SK-N-SH (cell line): ENCODE measurements at regions not wholly inside any gene's neighbourhood (a gene's known extent, or its start where the extent isn't known, plus 50 kb on each side); places are given as distances from the start of the nearest gene placed in this dataset.
A peak's percentile ranks its signal among the peaks of the same experiment; 100 is the strongest.

Experiments
- CTCF ChIA-PET: fragments of 300-600, 350-600 bp; formaldehyde crosslinking; extraction: SDS; loops from one replicate; lab custom pipeline; 2021; lab: Yijun Ruan, JAX
- POLR2A ChIA-PET: fragments of 350-600 bp; sonication (Branson Sonifier 250); formaldehyde crosslinking; extraction: SDS; loops from one replicate; lab custom pipeline; 2020; ENCODE audit warnings: antibody characterized with exemption, inconsistent platforms; lab: Yijun Ruan, JAX
- DNase-seq: peaks from one replicate; pipeline ENCODE4 v3.0.0; 2012
- H2AFZ ChIP-seq: fragments of 200-600 bp; sonication (generic); 2 replicates; pipeline ENCODE4 v1.8.1; 2016; ENCODE audit warnings: antibody characterized with exemption, mild to moderate bottlenecking, low read depth
- H3F3A ChIP-seq: fragments of 200-600 bp; sonication (generic); replicated peaks from 2 replicates; pipeline ENCODE3; 2016; ENCODE audit warnings: antibody characterized with exemption, mild to moderate bottlenecking; ENCODE audit not compliant: insufficient read depth
- H3K27ac ChIP-seq, 2 experiments: fragments of 200-500 bp in 1 of 2; fragments of 200-600 bp in 1 of 2; sonication (Bioruptor generic) in 1 of 2; sonication (generic), shearing (Covaris generic) in 1 of 2; 2 replicates each; pipeline versions ENCODE4 v1.5.1 to v1.6.1; 2014 to 2016; ENCODE audit warnings: low read depth in 2 of 2, inconsistent platforms in 1 of 2, low read length in 1 of 2, mild to moderate bottlenecking in 1 of 2, mixed read lengths in 1 of 2
- H3K27me3 ChIP-seq: fragments of 200-600 bp; sonication (generic), shearing (Covaris generic); 2 replicates; pipeline ENCODE4 v1.6.1; 2016; ENCODE audit warnings: mixed run types; ENCODE audit not compliant: insufficient read depth
- H3K36me3 ChIP-seq, 2 experiments: fragments of 200-500 bp in 1 of 2; fragments of 200-600 bp in 1 of 2; sonication (Bioruptor generic) in 1 of 2; sonication (generic) in 1 of 2; replicated peaks in 1 of 2; 2 replicates each; pipeline versions ENCODE3 to v1.5.1; 2014 to 2016; ENCODE audit warnings: low read length in 1 of 2, mild to moderate bottlenecking in 1 of 2; ENCODE audit not compliant: insufficient read depth in 2 of 2, control insufficient read depth in 1 of 2
- H3K4me1 ChIP-seq, 2 experiments: fragments of 200-500 bp in 1 of 2; fragments of 200-600 bp in 1 of 2; sonication (Bioruptor generic) in 1 of 2; sonication (generic), shearing (Covaris generic) in 1 of 2; 2 replicates each; pipeline versions ENCODE4 v1.5.1 to v1.6.1; 2014 to 2016; ENCODE audit warnings: low read depth in 1 of 2, low read length in 1 of 2, mixed run types in 1 of 2; ENCODE audit not compliant: insufficient read depth in 2 of 2, control insufficient read depth in 1 of 2
- H3K4me2 ChIP-seq: fragments of 200-600 bp; sonication (generic), shearing (Covaris generic); 2 replicates; pipeline ENCODE4 v1.6.1; 2017; ENCODE audit warnings: mixed run types
- H3K4me3 ChIP-seq, 2 experiments: fragments of 200-500 bp in 1 of 2; fragments of 200-600 bp in 1 of 2; sonication (Bioruptor generic) in 1 of 2; sonication (generic), shearing (Covaris generic) in 1 of 2; 2 replicates each; pipeline versions ENCODE4 v1.5.1 to v1.8.1; 2014 to 2016; ENCODE audit warnings: low read depth in 2 of 2, inconsistent platforms in 1 of 2, low read length in 1 of 2, mild to moderate bottlenecking in 1 of 2, mixed read lengths in 1 of 2, moderate library complexity in 1 of 2
- H3K79me2 ChIP-seq: fragments of 200-600 bp; sonication (generic); 2 replicates; pipeline ENCODE4 v1.8.1; 2017; ENCODE audit warnings: mild to moderate bottlenecking; ENCODE audit not compliant: insufficient read depth
- H3K9ac ChIP-seq: fragments of 200-600 bp; sonication (generic); 2 replicates; pipeline ENCODE4 v1.6.1; 2017; ENCODE audit warnings: mixed run types
- H3K9me2 ChIP-seq: fragments of 200-600 bp; sonication (generic); 2 replicates; pipeline ENCODE4 v1.6.1; 2017; ENCODE audit warnings: mixed run types
- H3K9me3 ChIP-seq: fragments of 200-600 bp; sonication (generic); 2 replicates; pipeline ENCODE4 v1.6.1; 2017; ENCODE audit warnings: mixed run types, mild to moderate bottlenecking, moderate library complexity
- H4K20me1 ChIP-seq: fragments of 200-600 bp; sonication (generic); 2 replicates; pipeline ENCODE4 v1.6.1; 2017; ENCODE audit warnings: mild to moderate bottlenecking, mixed run types; ENCODE audit not compliant: insufficient read depth
- EZH2phosphoT487 ChIP-seq: fragments of 200-600 bp; sonication (generic); IDR thresholded peaks from 2 replicates; pipeline ENCODE4 v1.6.1; 2017; ENCODE audit warnings: low read depth, mixed run types, mild to moderate bottlenecking, antibody characterized with exemption, moderate library complexity, borderline replicate concordance
- FOXM1 ChIP-seq: IDR thresholded peaks from 2 replicates; pipeline ENCODE4 v1.4.0; 2012; ENCODE audit warnings: low read depth, mild to moderate bottlenecking
- GATA2 ChIP-seq: sonication (generic); formaldehyde crosslinking; IDR thresholded peaks from 2 replicates; pipeline ENCODE4 v1.5.0; 2020; ENCODE audit warnings: mild to moderate bottlenecking, missing genetic modification reagents
- JUND ChIP-seq: IDR thresholded peaks from 2 replicates; pipeline ENCODE4 v1.4.0; 2012
- NFIC ChIP-seq: IDR thresholded peaks from 2 replicates; pipeline ENCODE4 v1.4.0; 2012; ENCODE audit warnings: borderline replicate concordance
- WGBS: methylation state at CpG from one replicate; pipeline ENCODE4 v1.1.6; 2017; ENCODE audit warnings: low lambda C conversion rate; 5-methylcytosine and 5-hydroxymethylcytosine counted together
- TF ChIP-seq, protein P1 (sequence below): IDR thresholded peaks from 2 replicates; pipeline ENCODE4 v1.6.1; 2012; ENCODE audit warnings: mild to moderate bottlenecking, low read depth, low read length, moderate library complexity
- TF ChIP-seq, protein P2 (sequence below): IDR thresholded peaks from 2 replicates; pipeline ENCODE4 v1.4.0; 2012; ENCODE audit warnings: low read depth

DNA sequence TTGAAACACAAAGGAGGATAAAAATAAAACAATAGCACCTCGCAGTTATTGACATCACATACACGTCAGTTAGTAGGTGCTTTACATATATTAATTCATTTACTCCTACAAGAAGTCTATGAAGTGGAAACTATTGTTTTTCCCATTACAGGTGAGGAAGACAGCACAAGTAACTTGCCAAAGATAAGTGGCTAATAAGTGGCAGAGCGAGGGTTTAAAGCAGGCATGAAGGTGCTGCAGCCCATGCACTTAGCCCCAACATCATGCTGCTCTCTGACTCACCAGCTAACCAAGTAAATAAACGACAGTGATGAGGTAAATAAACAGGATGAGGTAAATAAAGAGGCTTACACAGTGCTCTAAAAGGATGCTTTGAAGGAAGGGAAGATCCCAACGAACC lies 498.6 kb upstream of the ZEB2 start:
- no peak overlapping the region for H3K4me3 ChIP-seq
- H3F3A ChIP-seq, result peaks cover 18% of the 10 kb centered on the region
- CTCF ChIA-PET, result no interaction called here
- no peaks in the 10 kb centered on the region for H3K27me3 ChIP-seq
- TF ChIP-seq GATA2, result no peak
- no peaks in the 10 kb centered on the region for H3K36me3 ChIP-seq
- H3K9ac ChIP-seq, result no peak overlapping the region
- no peaks in the 10 kb centered on the region for H4K20me1 ChIP-seq
- H3K79me2 ChIP-seq, result no peaks in the 10 kb centered on the region
- no peak overlapping the region for H3K4me2 ChIP-seq
- no peak overlapping the region for H3K27ac ChIP-seq
- H2AFZ ChIP-seq, result no peak overlapping the region
- DNase-seq, result no peak
- H3K9me2 ChIP-seq, result no peaks in the 10 kb centered on the region
- no peaks in the 10 kb centered on the region for H3K9me3 ChIP-seq
- H3K4me1 ChIP-seq, result peaks cover 0 to 17% of the 10 kb centered on the region in 2 experiments; a peak in 3 of 4 replicates
- 66% methylated on average over 5 of the region's 5 CpGs for WGBS
- POLR2A ChIA-PET, result no interaction called here

DNA sequence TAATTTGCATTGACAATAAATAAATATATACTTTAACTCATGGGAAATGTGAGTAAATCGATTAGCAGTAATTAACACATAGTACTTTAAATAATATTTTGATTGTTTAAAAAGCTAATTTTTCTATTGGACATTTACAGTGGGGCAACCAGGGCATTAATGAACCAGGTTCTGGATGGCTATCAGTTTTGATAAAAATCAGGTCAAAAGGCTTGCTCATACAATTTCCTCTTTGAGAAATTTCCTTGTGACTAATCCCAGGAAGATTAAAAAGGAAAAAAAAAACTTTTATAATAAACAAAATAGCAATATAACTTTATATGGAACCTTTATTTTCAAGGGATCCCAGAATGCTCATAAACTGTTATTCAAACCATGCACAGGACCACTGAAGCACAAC lies 497.2 kb upstream of the ZEB2 start:
- H3K36me3 ChIP-seq, result no peaks in the 10 kb centered on the region
- POLR2A ChIA-PET, result no interaction called here

DNA sequence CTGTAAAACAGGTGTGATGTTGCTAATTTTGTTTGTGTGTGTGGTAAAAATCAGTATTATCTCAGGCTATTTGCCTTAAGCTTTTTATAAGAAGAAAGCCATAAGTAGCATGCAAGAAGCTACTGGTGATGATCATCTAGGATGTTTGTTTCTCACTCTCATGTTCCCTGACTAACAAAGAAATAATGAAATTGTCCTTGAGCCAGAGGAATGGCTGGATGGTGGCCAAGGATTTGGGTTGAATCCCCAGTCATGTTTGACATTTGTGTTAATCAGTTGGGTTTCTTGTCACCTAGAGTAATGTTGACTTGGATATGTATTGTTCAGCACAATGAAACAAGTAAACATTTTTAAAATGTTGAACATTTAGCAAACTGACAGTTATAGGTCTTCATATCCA lies 496.8 kb upstream of the ZEB2 start:
- no peak overlapping the region for H2AFZ ChIP-seq
- H3K9ac ChIP-seq, result no peak overlapping the region
- no peaks in the 10 kb centered on the region for H3K9me3 ChIP-seq
- CTCF ChIA-PET, result interaction anchor here (0.6 kb wide), 1 partner anchor 1518 kb away, joined by 3 read pairs; no protein-coding TSS in a partner anchor
- H3K79me2 ChIP-seq, result no peaks in the 10 kb centered on the region
- no peak overlapping the region for H3K4me3 ChIP-seq
- H3K27ac ChIP-seq, result peak overlapping the region in 1 of 2 experiments; percentile 41; a peak in 1 of 4 replicates
- no peak for DNase-seq
- no peaks in the 10 kb centered on the region for H3K27me3 ChIP-seq
- no peak overlapping the region for H3K4me2 ChIP-seq
- no peaks in the 10 kb centered on the region for H3K36me3 ChIP-seq
- TF ChIP-seq NFIC, result 0 out of 2 replicates have a peak, but pooled peaks have one; percentile 6
- TF ChIP-seq FOXM1, result no peak
- TF ChIP-seq, protein P1, sequence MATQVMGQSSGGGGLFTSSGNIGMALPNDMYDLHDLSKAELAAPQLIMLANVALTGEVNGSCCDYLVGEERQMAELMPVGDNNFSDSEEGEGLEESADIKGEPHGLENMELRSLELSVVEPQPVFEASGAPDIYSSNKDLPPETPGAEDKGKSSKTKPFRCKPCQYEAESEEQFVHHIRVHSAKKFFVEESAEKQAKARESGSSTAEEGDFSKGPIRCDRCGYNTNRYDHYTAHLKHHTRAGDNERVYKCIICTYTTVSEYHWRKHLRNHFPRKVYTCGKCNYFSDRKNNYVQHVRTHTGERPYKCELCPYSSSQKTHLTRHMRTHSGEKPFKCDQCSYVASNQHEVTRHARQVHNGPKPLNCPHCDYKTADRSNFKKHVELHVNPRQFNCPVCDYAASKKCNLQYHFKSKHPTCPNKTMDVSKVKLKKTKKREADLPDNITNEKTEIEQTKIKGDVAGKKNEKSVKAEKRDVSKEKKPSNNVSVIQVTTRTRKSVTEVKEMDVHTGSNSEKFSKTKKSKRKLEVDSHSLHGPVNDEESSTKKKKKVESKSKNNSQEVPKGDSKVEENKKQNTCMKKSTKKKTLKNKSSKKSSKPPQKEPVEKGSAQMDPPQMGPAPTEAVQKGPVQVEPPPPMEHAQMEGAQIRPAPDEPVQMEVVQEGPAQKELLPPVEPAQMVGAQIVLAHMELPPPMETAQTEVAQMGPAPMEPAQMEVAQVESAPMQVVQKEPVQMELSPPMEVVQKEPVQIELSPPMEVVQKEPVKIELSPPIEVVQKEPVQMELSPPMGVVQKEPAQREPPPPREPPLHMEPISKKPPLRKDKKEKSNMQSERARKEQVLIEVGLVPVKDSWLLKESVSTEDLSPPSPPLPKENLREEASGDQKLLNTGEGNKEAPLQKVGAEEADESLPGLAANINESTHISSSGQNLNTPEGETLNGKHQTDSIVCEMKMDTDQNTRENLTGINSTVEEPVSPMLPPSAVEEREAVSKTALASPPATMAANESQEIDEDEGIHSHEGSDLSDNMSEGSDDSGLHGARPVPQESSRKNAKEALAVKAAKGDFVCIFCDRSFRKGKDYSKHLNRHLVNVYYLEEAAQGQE, result no peak
- H3K9me2 ChIP-seq, result no peaks in the 10 kb centered on the region
- peaks cover 0 to 19% of the 10 kb centered on the region in 2 experiments for H3K4me1 ChIP-seq
- peaks cover 23% of the 10 kb centered on the region for H3F3A ChIP-seq
- no peaks in the 10 kb centered on the region for H4K20me1 ChIP-seq
- POLR2A ChIA-PET, result no interaction called here

More for the DNA sequence above, 497.2 kb upstream of the ZEB2 start:
- CTCF ChIA-PET, result no interaction called here
- Histone ChIP-seq H3K27ac (peak overlapping the region in 1 of 2 experiments; percentile 41; a peak in 2 of 4 replicates), H3K9me3 (no peaks in the 10 kb centered on the region), H2AFZ (no peak overlapping the region), H3K79me2 (no peaks in the 10 kb centered on the region), H3K4me2 (0 out of 2 replicates have a peak overlapping the region, but pooled peaks have one; percentile 47), H3F3A (peaks cover 23% of the 10 kb centered on the region), H3K4me3 (no peak overlapping the region), H3K9ac (no peak overlapping the region), H4K20me1 (no peaks in the 10 kb centered on the region), H3K27me3 (no peaks in the 10 kb centered on the region), H3K4me1 (peaks cover 0 to 19% of the 10 kb centered on the region in 2 experiments), H3K9me2 (no peaks in the 10 kb centered on the region)
- 63% methylated on average over 1 of the region's 1 CpG for WGBS
- TF ChIP-seq, protein P2, sequence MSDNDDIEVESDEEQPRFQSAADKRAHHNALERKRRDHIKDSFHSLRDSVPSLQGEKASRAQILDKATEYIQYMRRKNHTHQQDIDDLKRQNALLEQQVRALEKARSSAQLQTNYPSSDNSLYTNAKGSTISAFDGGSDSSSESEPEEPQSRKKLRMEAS, result no peak
- TF ChIP-seq JUND (peak; percentile 27; the same call in 1 of the 2 replicates), EZH2phosphoT487 (no peak)
- DNase-seq, result no peak
